Lower leg skin (tissue), 4 donors: ENCODE measurements at regions not wholly inside any gene's neighbourhood (a gene's known extent, or its start where the extent isn't known, plus 50 kb on each side); places are given as distances from the start of the nearest gene placed in this dataset.
"Not testable (repeated sequence)": the region's sequence is repeated elsewhere in the genome, so short reads cannot be mapped to it uniquely, and the experiment has no call there.

Experiments
- DNase-seq, 2 donors: peaks; one replicate each; pipeline ENCODE4 v3.0.0-alpha.2; 2019; ENCODE audit warnings: low spot score in 2 of 2
- H3K4me3 ChIP-seq: fragments of 200-600 bp; sonication (generic); 2 replicates; pipeline ENCODE4 v1.5.1; 2017; ENCODE audit warnings: mild to moderate bottlenecking, low read depth; ENCODE audit not compliant: poor library complexity, severe bottlenecking
- POLR2A ChIP-seq, 2 donors: fragments of 450-650 bp; IDR thresholded peaks; one replicate each; pipeline ENCODE4 v1.6.1; 2016 to 2017; ENCODE audit warnings: antibody characterized with exemption in 2 of 2, mild to moderate bottlenecking in 1 of 2, moderate library complexity in 1 of 2
- WGBS, 2 donors: methylation state at CpG; one replicate each; pipeline ENCODE4 v1.1.5; 2018; 5-methylcytosine and 5-hydroxymethylcytosine counted together
- intact Hi-C: fragments of 100-400 bp; cut with DNase I; formaldehyde crosslinking; loops from one replicate; pipeline ENCODE4 v1.15.0; 2023; ENCODE audit warnings: low total_unique reads
- TF ChIP-seq, protein P1 (sequence below), 3 donors: fragments of 450-650 bp; IDR thresholded peaks; one replicate each; pipeline ENCODE4 v1.5.1; 2016; ENCODE audit warnings: antibody characterized with exemption in 3 of 3, mild to moderate bottlenecking in 3 of 3, moderate library complexity in 2 of 3

DNA sequence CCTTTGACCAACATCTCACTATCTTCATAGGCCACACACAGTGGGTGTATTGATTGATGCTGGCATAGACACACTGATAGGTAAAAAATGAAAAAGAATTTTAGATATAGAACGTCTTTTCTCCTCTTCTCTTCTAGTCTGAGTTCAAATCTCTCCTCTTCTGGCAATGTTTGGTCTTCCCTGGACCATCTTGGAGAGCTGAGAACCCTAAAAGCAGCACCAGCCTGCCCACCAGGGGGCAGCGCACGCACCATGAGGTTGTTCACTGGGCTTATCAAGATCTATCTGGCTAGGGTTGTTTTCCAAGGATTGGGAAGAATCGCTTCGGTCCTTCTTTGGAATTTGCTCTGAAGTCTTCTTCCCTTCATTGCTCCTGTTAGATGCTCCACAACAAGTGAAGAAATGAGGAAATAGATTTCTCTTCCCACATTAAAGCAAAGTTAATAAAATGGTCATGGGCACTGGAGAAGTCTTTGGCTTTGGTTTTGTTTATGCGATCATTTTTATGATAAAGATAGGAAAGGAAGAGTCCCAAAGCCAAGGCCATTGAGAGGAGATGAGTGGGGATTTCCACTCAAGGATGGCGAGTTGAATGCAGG, 104.0 kb upstream of the OLIG2 start:
- no peak overlapping the region for H3K4me3 ChIP-seq
- 70 to 73% methylated on average over 7 of the region's 7 CpGs for WGBS, 2 donors
- DNase-seq = peak in 1 of 2 donors; percentile 57
- TF ChIP-seq, protein P1, sequence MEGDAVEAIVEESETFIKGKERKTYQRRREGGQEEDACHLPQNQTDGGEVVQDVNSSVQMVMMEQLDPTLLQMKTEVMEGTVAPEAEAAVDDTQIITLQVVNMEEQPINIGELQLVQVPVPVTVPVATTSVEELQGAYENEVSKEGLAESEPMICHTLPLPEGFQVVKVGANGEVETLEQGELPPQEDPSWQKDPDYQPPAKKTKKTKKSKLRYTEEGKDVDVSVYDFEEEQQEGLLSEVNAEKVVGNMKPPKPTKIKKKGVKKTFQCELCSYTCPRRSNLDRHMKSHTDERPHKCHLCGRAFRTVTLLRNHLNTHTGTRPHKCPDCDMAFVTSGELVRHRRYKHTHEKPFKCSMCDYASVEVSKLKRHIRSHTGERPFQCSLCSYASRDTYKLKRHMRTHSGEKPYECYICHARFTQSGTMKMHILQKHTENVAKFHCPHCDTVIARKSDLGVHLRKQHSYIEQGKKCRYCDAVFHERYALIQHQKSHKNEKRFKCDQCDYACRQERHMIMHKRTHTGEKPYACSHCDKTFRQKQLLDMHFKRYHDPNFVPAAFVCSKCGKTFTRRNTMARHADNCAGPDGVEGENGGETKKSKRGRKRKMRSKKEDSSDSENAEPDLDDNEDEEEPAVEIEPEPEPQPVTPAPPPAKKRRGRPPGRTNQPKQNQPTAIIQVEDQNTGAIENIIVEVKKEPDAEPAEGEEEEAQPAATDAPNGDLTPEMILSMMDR (IDR thresholded peaks at IDR 0.05) = no peak
- no peak for TF ChIP-seq POLR2A (IDR thresholded peaks at IDR 0.05)
- intact Hi-C loops = no loop called here

DNA sequence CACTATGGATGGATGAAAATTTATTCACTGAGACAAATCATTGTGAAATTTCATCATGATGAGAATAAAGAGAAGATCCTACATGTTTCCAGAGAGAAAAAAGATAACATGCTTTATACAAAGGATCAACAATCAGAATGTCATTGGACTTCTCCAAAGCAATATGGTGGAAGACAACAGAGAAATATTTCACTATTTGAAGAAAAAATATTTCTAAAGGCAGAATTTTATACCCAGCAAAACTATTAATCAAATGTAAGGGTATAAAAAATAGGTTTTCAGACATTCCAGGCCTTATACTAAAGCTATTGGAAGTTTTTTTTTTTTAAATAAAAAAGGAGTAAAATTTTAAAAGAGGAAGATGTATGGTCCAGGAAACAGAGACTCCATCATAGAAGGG, 100.6 kb upstream of the OLIG2 start:
- intact Hi-C loops = no loop called here
- DNase-seq = no peak
- TF ChIP-seq POLR2A (IDR thresholded peaks at IDR 0.05) = no peak
- TF ChIP-seq, protein P1 (IDR thresholded peaks at IDR 0.05) = no peak
- no peak overlapping the region for H3K4me3 ChIP-seq

DNA sequence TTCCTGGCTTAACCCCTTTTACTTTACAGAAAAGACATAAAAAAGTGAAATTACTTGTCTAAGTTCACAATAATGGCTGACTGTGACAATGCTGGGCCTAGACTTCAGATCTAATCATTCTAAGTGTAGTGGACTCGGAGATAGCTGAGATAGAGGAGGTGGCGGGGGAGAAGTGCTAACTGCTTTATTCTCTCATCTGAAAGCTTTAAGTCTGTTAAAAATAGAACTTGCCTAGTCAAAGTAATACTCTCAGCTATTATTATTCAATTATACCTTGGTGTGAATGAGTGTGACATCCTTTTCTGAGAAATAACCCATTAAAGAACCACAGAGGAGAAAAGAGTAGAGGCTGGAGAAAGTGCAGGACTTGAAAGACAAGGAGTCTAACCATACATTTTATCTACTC, 96.1 kb upstream of the OLIG2 start:
- 88 to 93% methylated on average over 2 of the region's 2 CpGs for WGBS, 2 donors

DNA sequence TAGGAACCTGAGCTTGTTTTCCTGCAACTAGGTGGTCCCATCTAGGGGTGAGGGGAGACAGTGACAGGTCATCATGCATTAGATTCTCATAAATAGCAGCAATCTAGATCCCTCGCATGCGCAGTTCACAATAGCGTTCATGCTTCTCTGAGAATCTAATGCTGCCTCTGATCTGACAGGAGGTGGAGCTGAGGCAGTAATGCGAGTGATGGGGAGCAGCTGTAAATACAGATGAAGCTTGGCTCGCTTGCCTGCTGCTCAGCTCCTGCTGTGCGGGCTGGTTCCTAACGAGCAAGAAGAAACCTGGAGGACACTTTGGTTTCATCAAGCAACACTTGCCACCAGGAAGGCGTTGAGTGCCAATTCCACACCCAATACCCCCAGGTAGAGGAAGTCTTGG, 95.1 kb upstream of the OLIG2 start:
- intact Hi-C loops = no loop called here
- peak in 1 of 2 donors; percentile 76 for DNase-seq
- WGBS, 2 donors = 52 to 63% methylated on average over 8 of the region's 8 CpGs
- TF ChIP-seq, protein P1 (IDR thresholded peaks at IDR 0.05) = no peak
- no peak for TF ChIP-seq POLR2A (IDR thresholded peaks at IDR 0.05)
- no peak overlapping the region for H3K4me3 ChIP-seq

More for the DNA sequence above, 96.1 kb upstream of the OLIG2 start:
- TF ChIP-seq, protein P1 (IDR thresholded peaks at IDR 0.05) = no peak
- no peak for TF ChIP-seq POLR2A (IDR thresholded peaks at IDR 0.05)
- intact Hi-C loops = no loop called here
- no peak overlapping the region for H3K4me3 ChIP-seq
- DNase-seq = no peak

DNA sequence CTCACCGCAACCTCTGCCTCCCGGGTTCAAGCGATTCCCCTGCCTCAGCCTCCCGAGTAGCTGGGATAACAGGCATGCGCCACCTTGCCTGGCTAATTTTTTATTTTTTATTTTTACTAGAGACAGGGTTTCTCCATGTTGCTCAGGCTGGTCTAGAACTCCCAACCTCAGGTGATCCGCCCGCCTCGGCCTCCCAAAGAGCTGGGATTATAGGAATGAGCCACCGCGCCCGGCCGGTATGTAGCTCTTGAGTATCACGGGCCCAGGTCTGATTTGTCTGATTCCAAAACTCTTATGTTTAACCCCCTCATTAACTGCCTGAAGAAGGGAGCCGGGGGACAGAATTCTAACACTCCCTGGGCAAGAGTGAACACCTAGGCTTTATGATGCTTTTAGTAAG, 91.7 kb upstream of the OLIG2 start:
- H3K4me3 ChIP-seq, intact Hi-C loops: not testable (repeated sequence)
- WGBS, 2 donors = 91 to 95% methylated on average over 14 of the region's 14 CpGs
- DNase-seq = peak in 1 of 2 donors; percentile 65

DNA sequence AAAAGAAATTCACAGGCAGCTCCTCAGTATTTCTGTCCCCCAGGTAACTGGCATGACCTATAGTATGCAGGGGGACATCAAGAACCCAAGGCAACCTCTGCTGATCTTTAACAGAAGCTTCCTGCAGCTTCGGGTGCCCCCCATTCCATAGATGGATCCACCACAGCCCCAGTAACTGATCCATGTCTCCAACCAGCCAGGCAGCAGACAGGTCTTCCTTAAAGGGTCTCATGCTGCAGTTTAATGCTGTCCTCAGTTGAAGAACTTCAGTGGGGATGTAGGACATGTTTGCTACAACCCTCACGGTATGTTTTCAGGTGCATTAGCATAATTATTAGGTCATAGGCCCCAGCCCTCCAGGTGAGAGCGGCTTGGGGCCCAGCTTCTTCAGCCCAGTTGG, 90.9 kb upstream of the OLIG2 start:
- 77 to 82% methylated on average over 3 of the region's 3 CpGs for WGBS, 2 donors
- peak in 1 of 2 donors; percentile 15 for DNase-seq
- TF ChIP-seq POLR2A (IDR thresholded peaks at IDR 0.05) = no peak
- TF ChIP-seq, protein P1 (IDR thresholded peaks at IDR 0.05) = no peak
- H3K4me3 ChIP-seq = no peak overlapping the region
- intact Hi-C loops = no loop called here
